ENCODE measurements at regions not wholly inside any gene's neighbourhood (a gene's known extent, or its start where the extent isn't known, plus 50 kb on each side); places are given as distances from the start of the nearest gene placed in this dataset.

- no peak overlapping the region for H3K4me3 ChIP-seq (ENCODE audit: low read depth, low read length)
- no peaks in the 10 kb centered on the region for H3K36me3 ChIP-seq (ENCODE audit: control insufficient read depth, insufficient read depth, low read length)
- DNase-seq (ENCODE audit: low read depth) = no peak
- POLR2A ChIA-PET = no interaction called here
- CTCF ChIA-PET = interaction anchor here (1.7 to 1.9 kb wide), 2 partner anchors 536 to 898 kb away, joined by 6 to 7 read pairs; no protein-coding TSS in a partner anchor
- H3K27me3 ChIP-seq (ENCODE audit: control insufficient read depth, insufficient read depth, low read length) = no peaks in the 10 kb centered on the region
- no peak for TF ChIP-seq CTCF (IDR thresholded peaks at IDR 0.05; ENCODE audit: insufficient read depth, low read depth, low read length)
Observed at GRCh38 chr2:16774091-16774490, 108.5 kb upstream of the CYRIA start.

GRCh38 chr2:16773080-16773713 lies 107.6 kb upstream of the CYRIA start:
- POLR2A ChIA-PET = no interaction called here
- no peak for DNase-seq (ENCODE audit: low read depth)
- peak; percentile 30 for TF ChIP-seq CTCF (IDR thresholded peaks at IDR 0.05; ENCODE audit: insufficient read depth, low read depth, low read length)
- Histone ChIP-seq H3K4me3 (ENCODE audit: low read depth, low read length) (no peak overlapping the region), H3K27me3 (ENCODE audit: control insufficient read depth, insufficient read depth, low read length) (no peaks in the 10 kb centered on the region), H3K36me3 (ENCODE audit: control insufficient read depth, insufficient read depth, low read length) (no peaks in the 10 kb centered on the region)
- CTCF ChIA-PET = interaction anchor here (1.4 to 1.9 kb wide), 3 partner anchors 537 to 898 kb away, joined by 3 to 7 read pairs (median 6); no protein-coding TSS in a partner anchor

- Histone ChIP-seq H3K4me3 (ENCODE audit: low read depth, low read length) (no peak overlapping the region), H3K27me3 (ENCODE audit: control insufficient read depth, insufficient read depth, low read length) (no peaks in the 10 kb centered on the region), H3K36me3 (ENCODE audit: control insufficient read depth, insufficient read depth, low read length) (no peaks in the 10 kb centered on the region)
- DNase-seq (ENCODE audit: low read depth) = no peak
- no peak for TF ChIP-seq CTCF (IDR thresholded peaks at IDR 0.05; ENCODE audit: insufficient read depth, low read depth, low read length)
- CTCF ChIA-PET = interaction anchor here (1.6 kb wide), 1 partner anchor 11 kb away, joined by 7 read pairs; no protein-coding TSS in a partner anchor
- POLR2A ChIA-PET = no interaction called here
Observed at GRCh38 chr2:16767789-16768476, 102.3 kb upstream of the CYRIA start.

GRCh38 chr2:16765356-16765755 lies 99.7 kb upstream of the CYRIA start:
- no peaks in the 10 kb centered on the region for H3K27me3 ChIP-seq (ENCODE audit: control insufficient read depth, insufficient read depth, low read length)
- TF ChIP-seq CTCF (IDR thresholded peaks at IDR 0.05; ENCODE audit: insufficient read depth, low read depth, low read length) = no peak
- POLR2A ChIA-PET = no interaction called here
- no peaks in the 10 kb centered on the region for H3K36me3 ChIP-seq (ENCODE audit: control insufficient read depth, insufficient read depth, low read length)
- H3K4me3 ChIP-seq (ENCODE audit: low read depth, low read length) = no peak overlapping the region
- DNase-seq (ENCODE audit: low read depth) = no peak
- CTCF ChIA-PET = no interaction called here

GRCh38 chr2:16764487-16764886 lies 98.9 kb upstream of the CYRIA start:
- no peaks in the 10 kb centered on the region for H3K27me3 ChIP-seq (ENCODE audit: control insufficient read depth, insufficient read depth, low read length)
- no peak overlapping the region for H3K4me3 ChIP-seq (ENCODE audit: low read depth, low read length)
- no peaks in the 10 kb centered on the region for H3K36me3 ChIP-seq (ENCODE audit: control insufficient read depth, insufficient read depth, low read length)
- ChIA-PET POLR2A (no interaction called here), CTCF (no interaction called here)
- DNase-seq (ENCODE audit: low read depth) = no peak
- TF ChIP-seq CTCF (IDR thresholded peaks at IDR 0.05; ENCODE audit: insufficient read depth, low read depth, low read length) = no peak

All from BJ (cell line).